ENCODE measurements at regions not wholly inside any gene's neighbourhood (a gene's known extent, or its start where the extent isn't known, plus 50 kb on each side); places are given as distances from the start of the nearest gene placed in this dataset.

GRCh38 chr7:42639930-42640329 lies 271.9 kb downstream of the C7orf25 start:
- TF ChIP-seq CTCF (IDR thresholded peaks at IDR 0.05; ENCODE audit: control extremely low read depth in 1 of 3, insufficient read depth in 1 of 3, low read depth in 1 of 3, low read length in 3 of 3): peak; percentile 13 to 24 (median 16); a peak in 3 of 4 replicates
- TF ChIP-seq USF2 (IDR thresholded peaks at IDR 0.05; ENCODE audit: low read length): no peak
- no peak for TF ChIP-seq RFX5 (IDR thresholded peaks at IDR 0.05; ENCODE audit: borderline replicate concordance, low read depth, low read length)
- no peak for TF ChIP-seq EP300 (IDR thresholded peaks at IDR 0.05; ENCODE audit: borderline replicate concordance in 1 of 2, low read depth in 2 of 2, low read length in 2 of 2)
- TF ChIP-seq CHD1 (IDR thresholded peaks at IDR 0.05; ENCODE audit: low read depth, low read length): no peak
- no peak for TF ChIP-seq CHD7 (IDR thresholded peaks at IDR 0.05; ENCODE audit: insufficient replicate concordance, low read length)
- no peak for TF ChIP-seq HDAC6 (IDR thresholded peaks at IDR 0.05; ENCODE audit: low read depth, low read length)
- no peak for TF ChIP-seq ZNF274 (IDR thresholded peaks at IDR 0.05; ENCODE audit: borderline replicate concordance, extremely low read depth, low read length)
- TF ChIP-seq POLR2AphosphoS5 (IDR thresholded peaks at IDR 0.05; ENCODE audit: low read depth, low read length): no peak

All from H1 (cell line).